ENCODE measurements at regions not wholly inside any gene's neighbourhood (a gene's known extent, or its start where the extent isn't known, plus 50 kb on each side); places are given as distances from the start of the nearest gene placed in this dataset.

GRCh38 chr13:73579574-73580274, 520.9 kb downstream of the KLF5 start (continued):
- TF ChIP-seq, protein P1, sequence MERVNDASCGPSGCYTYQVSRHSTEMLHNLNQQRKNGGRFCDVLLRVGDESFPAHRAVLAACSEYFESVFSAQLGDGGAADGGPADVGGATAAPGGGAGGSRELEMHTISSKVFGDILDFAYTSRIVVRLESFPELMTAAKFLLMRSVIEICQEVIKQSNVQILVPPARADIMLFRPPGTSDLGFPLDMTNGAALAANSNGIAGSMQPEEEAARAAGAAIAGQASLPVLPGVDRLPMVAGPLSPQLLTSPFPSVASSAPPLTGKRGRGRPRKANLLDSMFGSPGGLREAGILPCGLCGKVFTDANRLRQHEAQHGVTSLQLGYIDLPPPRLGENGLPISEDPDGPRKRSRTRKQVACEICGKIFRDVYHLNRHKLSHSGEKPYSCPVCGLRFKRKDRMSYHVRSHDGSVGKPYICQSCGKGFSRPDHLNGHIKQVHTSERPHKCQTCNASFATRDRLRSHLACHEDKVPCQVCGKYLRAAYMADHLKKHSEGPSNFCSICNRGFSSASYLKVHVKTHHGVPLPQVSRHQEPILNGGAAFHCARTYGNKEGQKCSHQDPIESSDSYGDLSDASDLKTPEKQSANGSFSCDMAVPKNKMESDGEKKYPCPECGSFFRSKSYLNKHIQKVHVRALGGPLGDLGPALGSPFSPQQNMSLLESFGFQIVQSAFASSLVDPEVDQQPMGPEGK (tag by site-specific recombination; IDR thresholded peaks at IDR 0.05), result no peak
- TF ChIP-seq, protein P2, sequence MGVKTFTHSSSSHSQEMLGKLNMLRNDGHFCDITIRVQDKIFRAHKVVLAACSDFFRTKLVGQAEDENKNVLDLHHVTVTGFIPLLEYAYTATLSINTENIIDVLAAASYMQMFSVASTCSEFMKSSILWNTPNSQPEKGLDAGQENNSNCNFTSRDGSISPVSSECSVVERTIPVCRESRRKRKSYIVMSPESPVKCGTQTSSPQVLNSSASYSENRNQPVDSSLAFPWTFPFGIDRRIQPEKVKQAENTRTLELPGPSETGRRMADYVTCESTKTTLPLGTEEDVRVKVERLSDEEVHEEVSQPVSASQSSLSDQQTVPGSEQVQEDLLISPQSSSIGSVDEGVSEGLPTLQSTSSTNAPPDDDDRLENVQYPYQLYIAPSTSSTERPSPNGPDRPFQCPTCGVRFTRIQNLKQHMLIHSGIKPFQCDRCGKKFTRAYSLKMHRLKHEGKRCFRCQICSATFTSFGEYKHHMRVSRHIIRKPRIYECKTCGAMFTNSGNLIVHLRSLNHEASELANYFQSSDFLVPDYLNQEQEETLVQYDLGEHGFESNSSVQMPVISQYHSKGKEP (tag by site-specific recombination; IDR thresholded peaks at IDR 0.05), result no peak
- TF ChIP-seq ZFP3 (tag by site-specific recombination; IDR thresholded peaks at IDR 0.05; ENCODE audit: low read depth), result no peak
- TF ChIP-seq ZNF777 (tag by site-specific recombination; IDR thresholded peaks at IDR 0.05; ENCODE audit: borderline replicate concordance), result no peak

GRCh38 chr13:73578251-73578875, 519.6 kb downstream of the KLF5 start:
- Histone ChIP-seq H3K9me3 (ENCODE audit: control insufficient read depth, insufficient read depth, low read depth, low read length) (no peaks in the 10 kb centered on the region), H3K4me1 (ENCODE audit: control insufficient read depth, insufficient read depth, low read length) (no peaks in the 10 kb centered on the region), H3K4me3 (ENCODE audit: low read depth, low read length) (no peak overlapping the region), H3K27ac (ENCODE audit: extremely low read depth, low read depth, low read length) (no peak overlapping the region), H3K36me3 (ENCODE audit: control insufficient read depth in 2 of 2, insufficient read depth in 1 of 2, low read length in 2 of 2) (no peaks in the 10 kb centered on the region)
- CTCF ChIA-PET, result no interaction called here
- POLR2A ChIA-PET, result no interaction called here
- TF ChIP-seq ZNF654 (tag by site-specific recombination; IDR thresholded peaks at IDR 0.05; ENCODE audit: low read depth), result no peak
- TF ChIP-seq ZBTB11 (tag by site-specific recombination; conservative IDR thresholded peaks at IDR 0.05; ENCODE audit: low read depth), result no peak
- no peak for TF ChIP-seq ZNF791 (tag by site-specific recombination; IDR thresholded peaks at IDR 0.05)
- no peak for TF ChIP-seq ZNF239 (tag by site-specific recombination; IDR thresholded peaks at IDR 0.05)
- no peak for TF ChIP-seq ZNF585B (tag by site-specific recombination; IDR thresholded peaks at IDR 0.05)
- TF ChIP-seq EGR2 (tag by site-specific recombination; IDR thresholded peaks at IDR 0.05; ENCODE audit: low read depth), result no peak
- no peak for TF ChIP-seq ZNF121 (tag by site-specific recombination; IDR thresholded peaks at IDR 0.05)
- no peak for TF ChIP-seq RBAK (tag by site-specific recombination; IDR thresholded peaks at IDR 0.05)
- TF ChIP-seq ZNF473 (tag by site-specific recombination; IDR thresholded peaks at IDR 0.05), result no peak

DNA sequence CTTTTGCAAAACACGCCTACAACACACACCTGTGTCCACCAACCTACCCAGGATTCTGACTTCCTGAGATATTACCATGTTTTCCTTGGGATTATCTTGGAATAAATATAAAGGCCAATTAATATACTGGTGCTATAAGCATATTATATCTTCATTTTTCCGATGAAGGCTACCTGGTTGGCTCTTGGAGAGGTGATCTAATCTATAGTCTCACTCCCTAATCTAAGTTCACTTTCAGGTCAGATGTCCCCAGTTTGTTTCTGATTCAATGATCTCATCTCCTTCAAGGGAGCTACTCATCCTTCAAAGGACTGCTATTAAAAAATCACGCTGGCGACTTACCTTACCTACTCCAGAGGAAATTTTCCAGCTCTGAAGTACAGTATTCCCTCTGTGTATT, 517.5 kb downstream of the KLF5 start:
- Histone ChIP-seq H3K4me1 (ENCODE audit: control insufficient read depth, insufficient read depth, low read length) (no peaks in the 10 kb centered on the region), H3K36me3 (ENCODE audit: control insufficient read depth in 2 of 2, insufficient read depth in 1 of 2, low read length in 2 of 2) (no peaks in the 10 kb centered on the region), H3K9me3 (ENCODE audit: control insufficient read depth, insufficient read depth, low read depth, low read length) (no peaks in the 10 kb centered on the region), H3K4me3 (ENCODE audit: low read depth, low read length) (no peak overlapping the region), H3K27ac (ENCODE audit: extremely low read depth, low read depth, low read length) (no peak overlapping the region)
- TF ChIP-seq ZNF155 (tag by site-specific recombination; IDR thresholded peaks at IDR 0.05) (no peak), OVOL3 (tag by site-specific recombination; IDR thresholded peaks at IDR 0.05) (no peak), ZNF596 (tag by site-specific recombination; IDR thresholded peaks at IDR 0.05) (no peak), ZBTB1 (tag by site-specific recombination; IDR thresholded peaks at IDR 0.05) (no peak), ZFP69B (tag by site-specific recombination; IDR thresholded peaks at IDR 0.05) (no peak), ZNF777 (tag by site-specific recombination; IDR thresholded peaks at IDR 0.05; ENCODE audit: borderline replicate concordance) (no peak), ZNF214 (tag by site-specific recombination; IDR thresholded peaks at IDR 0.05; ENCODE audit: borderline replicate concordance) (no peak), ZNF23 (tag by site-specific recombination; IDR thresholded peaks at IDR 0.05; ENCODE audit: borderline replicate concordance) (no peak)
- ChIA-PET POLR2A (no interaction called here), CTCF (no interaction called here)

Data from HEK293 (cell line).